NB4 (cell line): ENCODE measurements at regions not wholly inside any gene's neighbourhood (a gene's known extent, or its start where the extent isn't known, plus 50 kb on each side); places are given as distances from the start of the nearest gene placed in this dataset.

ENCODE experiments used
- POLR2A ChIP-seq: IDR thresholded peaks from 2 replicates; pipeline ENCODE4 v1.6.1; 2011; ENCODE audit warnings: mild to moderate bottlenecking; ENCODE audit not compliant: insufficient read length; ENCODE audit errors: extremely low read depth
- TF ChIP-seq, protein P1 (sequence below): IDR thresholded peaks from one replicate; pipeline ENCODE4 v1.5.1; 2012; ENCODE audit warnings: low read depth, low read length

DNA sequence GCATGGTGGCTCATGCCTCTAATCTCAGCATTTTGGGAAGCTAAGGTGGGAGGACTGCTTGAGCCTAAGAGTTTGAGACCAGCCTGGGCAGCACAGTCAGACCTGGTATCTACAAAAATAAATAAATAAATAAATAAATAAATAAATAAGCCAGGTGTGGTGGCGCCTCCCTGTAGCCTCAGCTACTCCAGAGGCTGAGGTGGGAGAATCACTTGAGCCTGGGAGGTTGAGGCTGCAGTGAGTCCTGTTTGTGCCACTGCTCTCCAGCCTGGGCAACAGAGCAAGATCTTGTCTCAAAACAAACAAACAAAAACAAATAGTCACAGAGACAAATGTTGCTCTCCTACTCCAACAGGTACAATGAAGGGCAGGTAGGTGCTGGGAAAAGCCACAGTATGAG, 242.4 kb upstream of the POU3F1 start:
- TF ChIP-seq, protein P1, sequence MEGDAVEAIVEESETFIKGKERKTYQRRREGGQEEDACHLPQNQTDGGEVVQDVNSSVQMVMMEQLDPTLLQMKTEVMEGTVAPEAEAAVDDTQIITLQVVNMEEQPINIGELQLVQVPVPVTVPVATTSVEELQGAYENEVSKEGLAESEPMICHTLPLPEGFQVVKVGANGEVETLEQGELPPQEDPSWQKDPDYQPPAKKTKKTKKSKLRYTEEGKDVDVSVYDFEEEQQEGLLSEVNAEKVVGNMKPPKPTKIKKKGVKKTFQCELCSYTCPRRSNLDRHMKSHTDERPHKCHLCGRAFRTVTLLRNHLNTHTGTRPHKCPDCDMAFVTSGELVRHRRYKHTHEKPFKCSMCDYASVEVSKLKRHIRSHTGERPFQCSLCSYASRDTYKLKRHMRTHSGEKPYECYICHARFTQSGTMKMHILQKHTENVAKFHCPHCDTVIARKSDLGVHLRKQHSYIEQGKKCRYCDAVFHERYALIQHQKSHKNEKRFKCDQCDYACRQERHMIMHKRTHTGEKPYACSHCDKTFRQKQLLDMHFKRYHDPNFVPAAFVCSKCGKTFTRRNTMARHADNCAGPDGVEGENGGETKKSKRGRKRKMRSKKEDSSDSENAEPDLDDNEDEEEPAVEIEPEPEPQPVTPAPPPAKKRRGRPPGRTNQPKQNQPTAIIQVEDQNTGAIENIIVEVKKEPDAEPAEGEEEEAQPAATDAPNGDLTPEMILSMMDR, result no peak
- TF ChIP-seq POLR2A, result no peak
